Ureter (tissue), 1 donor: ENCODE measurements at regions not wholly inside any gene's neighbourhood (a gene's known extent, or its start where the extent isn't known, plus 50 kb on each side); places are given as distances from the start of the nearest gene placed in this dataset.

Experiments used
- DNase-seq: peaks from one replicate; pipeline ENCODE4 v3.0.0-alpha.2; 2020; ENCODE audit warnings: low spot score
- donor health status: DM: yes; HTN: yes; CAD: no.

DNA sequence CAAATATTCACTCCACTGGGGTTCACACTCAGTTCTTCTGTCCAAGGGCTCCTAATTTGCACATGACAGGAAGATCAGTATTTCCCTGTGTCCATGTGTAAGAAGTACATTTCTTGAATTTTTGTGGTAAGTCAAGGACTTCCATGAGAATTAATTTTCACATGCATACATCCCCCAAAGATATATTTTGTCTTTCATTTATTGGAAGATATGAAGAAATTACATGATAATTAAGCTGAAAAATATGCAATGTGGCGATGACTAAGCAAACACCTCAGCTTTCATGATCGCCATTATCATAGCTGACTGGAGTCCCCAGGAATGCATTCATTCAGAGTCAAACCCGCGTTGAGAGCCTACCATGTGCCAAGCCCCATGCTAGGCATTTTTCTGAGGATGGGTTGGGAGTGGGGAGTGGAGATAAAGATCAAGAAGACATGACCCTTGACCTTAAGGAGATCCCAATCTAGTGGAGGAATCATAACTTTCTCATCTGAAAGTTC, 104.6 kb upstream of the F3 start:
- DNase-seq, result no peak

DNA sequence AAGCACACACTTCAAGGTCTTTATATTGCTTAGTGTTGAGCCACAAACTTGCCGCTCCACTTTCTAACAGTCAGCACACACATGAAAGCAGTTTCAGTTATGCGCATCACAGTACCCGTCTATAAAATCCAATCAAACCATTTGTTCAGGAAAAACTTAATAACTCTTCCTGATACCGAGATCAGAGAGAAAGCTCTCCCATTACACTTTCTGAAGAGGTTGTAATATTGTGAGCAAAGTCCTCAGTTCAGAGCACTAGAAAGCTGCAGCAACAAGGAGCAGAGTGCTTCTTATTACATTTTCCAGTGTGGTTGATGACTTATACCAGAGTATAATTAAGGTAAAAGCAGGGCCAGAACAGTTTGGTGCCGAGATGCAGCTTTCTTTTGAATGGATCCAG, 102.8 kb upstream of the F3 start:
- DNase-seq, result no peak

DNA sequence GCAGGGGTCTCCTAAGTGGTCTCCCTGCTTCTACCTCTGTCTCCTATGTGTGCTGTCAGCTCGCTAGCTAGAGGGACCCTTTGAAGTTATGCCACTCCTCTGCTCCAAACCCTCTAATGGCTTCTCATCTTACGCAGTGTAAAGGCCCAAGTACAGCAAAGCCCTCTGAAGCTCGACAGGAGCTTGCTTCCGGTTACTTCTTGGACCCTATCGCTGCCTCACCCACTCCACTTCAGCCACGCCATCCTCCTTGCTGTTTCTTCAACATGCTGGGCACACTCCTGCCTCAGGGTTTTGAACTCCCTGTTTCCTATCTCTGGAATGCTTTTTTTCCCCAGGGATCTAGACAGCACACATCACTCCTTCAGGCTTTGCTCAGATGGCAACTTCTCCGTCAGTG, 102.3 kb upstream of the F3 start:
- no peak for DNase-seq

DNA sequence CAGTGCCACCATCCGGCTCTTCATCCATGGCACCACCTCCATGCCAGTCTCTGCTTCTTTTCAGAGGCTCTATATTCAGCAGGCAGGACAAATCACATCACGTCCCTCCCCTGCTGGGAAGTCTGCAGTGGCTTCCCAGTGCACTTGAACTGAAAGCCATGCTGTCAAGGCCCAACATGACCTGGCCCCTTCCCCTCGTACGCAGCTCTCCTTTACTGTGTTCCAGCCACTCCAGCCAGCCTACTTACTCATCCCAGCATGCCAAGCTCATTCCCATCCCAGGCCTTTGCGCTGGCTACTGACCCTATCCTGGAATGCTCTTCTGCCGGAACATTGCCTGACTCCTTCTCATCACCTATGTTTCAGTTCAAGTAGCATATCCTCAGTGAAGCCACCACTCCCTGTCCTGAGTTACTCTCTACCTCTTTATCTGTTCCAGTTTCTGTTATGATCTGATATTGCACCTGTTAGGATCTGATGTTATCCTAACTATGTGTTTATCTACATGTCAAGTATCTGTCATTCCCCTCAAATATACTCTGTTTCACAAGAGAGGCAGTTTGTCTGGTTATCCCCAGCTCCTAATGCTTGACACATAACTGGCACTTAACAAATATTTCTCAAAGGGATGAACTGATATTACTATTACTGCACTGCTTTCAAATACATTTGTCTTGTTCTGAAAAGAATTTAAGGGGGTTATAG, 101.2 kb upstream of the F3 start:
- DNase-seq, result no peak

DNA sequence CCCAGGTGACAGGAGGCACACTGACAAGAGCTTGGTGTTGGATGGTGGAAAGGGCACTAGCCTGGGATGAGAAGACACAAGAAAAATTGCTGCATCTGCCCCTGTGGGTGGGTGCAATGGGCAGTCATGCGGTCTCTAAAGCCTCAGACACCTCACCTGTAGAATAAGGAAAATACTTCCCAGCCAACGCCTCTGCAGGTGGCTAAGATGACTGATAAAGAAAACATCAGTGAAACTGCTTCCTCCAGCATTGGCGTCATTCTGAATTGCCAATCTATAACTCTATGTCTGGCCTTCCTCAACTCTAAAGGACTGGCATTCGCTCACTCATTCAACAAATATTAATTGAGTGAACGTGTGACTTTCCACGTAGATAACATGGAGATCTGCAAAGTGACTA, 100.4 kb upstream of the F3 start:
- no peak for DNase-seq

DNA sequence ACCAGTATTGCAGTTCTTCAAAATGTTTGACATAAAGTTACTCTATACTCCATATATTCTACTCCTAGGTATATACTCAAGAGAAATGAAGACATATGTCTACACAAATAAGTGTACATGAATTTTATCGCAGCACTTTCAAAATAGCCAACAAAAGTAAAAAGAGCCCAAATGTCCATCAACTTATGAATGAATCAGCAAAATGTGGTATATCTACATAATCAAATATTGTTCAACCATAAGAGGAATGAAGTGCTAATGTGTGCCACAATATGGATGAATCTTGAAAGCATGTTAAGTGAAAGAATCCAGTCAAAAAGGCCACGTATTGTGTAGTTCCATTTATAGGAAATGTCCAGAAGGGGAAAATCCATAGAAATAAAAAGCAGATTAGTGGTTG, 98.6 kb upstream of the F3 start:
- no peak for DNase-seq

DNA sequence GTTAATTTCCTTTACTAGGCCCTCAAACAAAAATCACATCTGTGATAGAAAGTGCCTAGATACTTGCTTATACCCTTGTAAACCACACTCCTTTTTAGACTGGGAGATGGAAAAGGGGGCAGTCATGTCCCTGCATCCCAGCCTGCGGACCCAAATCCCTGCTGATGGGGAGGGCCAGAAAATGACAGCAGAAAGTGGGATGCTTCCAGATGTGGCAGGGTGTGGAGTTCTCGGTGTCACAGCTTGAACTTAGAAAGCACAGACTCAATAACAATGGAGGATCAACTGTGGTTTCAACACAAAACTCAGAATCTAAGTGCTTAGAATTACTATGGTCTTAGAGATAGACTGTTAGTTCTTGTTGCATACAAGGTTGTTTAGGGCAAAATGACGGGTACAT, 95.6 kb upstream of the F3 start:
- DNase-seq, result no peak

DNA sequence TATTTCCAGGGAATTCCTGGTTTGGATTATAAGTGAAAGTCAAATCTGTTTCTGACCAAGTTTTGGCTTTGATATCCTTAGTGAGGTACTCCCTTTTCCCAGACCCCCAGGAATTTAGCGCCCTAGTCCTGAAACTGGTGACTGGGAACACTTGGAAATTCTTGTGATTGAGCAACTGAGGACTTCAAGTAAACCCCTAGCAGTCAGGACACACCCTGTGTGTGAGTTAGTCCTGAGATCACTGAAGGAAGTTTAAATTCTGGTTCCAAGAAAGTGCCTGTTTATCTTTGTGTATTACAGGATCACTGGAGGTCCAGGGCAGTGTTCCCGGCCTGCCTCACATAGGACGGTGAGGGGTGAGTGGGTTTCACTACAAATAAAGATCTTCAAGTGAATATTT, 95.1 kb upstream of the F3 start:
- DNase-seq, result no peak

DNA sequence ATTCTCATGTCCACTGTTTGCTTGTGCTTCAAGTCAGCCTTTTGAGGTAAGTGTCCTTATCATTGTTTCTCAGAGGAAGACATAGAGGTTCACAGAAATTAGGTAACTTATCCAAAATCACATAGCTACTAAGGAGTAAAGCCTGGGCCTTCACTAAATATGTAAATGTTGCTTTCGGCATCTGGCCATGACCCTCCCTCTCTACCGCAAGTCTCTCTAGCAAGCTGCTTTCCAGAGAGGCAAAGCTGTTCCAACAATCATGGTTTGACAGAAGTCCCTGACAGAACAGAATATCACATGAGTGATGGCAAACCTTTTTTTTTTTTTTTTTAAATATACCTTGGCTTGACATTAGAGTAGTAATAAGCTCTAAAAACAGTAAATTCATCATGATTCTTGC, 94.5 kb upstream of the F3 start:
- no peak for DNase-seq

DNA sequence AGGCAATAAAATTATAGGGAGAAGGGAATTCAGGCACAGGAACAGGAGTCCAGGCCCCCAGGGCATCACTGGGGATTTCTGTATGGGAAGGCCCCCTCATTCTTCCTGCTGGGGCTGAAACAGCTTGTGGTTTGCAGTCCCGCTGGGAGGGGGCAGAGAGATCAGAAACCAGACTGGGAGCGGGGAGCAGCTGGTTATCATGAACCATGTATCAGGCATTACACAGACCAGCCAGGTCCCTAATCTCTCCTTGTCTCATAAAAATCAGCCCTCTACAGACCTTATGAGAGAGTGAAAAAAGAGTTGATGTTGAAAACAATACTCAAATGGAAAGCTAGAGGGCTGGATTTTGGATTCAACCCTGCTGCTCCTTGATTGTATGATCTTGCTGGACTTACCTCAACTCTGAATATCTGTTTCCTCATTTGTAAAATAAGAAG, 93.4 kb upstream of the F3 start:
- DNase-seq, result no peak

DNA sequence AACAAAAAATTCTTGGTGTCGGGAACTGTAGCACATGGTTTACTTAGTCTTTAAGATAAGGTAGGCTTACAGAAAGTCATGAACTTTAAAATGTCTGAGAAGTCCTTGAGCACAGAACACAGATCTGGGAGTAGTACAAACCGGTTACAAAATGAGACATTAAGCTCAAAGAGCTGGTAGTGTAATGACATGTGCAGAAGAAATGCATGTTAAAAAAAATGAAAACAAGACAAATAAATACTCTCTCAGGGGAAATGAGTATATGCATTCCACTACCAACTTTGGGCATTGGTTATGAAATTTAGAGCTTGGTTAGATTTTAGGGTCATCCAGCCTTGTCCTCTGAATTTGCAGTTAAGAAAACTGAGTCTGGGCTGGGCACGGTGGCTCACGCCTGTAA, 91.5 kb upstream of the F3 start:
- DNase-seq, result no peak

DNA sequence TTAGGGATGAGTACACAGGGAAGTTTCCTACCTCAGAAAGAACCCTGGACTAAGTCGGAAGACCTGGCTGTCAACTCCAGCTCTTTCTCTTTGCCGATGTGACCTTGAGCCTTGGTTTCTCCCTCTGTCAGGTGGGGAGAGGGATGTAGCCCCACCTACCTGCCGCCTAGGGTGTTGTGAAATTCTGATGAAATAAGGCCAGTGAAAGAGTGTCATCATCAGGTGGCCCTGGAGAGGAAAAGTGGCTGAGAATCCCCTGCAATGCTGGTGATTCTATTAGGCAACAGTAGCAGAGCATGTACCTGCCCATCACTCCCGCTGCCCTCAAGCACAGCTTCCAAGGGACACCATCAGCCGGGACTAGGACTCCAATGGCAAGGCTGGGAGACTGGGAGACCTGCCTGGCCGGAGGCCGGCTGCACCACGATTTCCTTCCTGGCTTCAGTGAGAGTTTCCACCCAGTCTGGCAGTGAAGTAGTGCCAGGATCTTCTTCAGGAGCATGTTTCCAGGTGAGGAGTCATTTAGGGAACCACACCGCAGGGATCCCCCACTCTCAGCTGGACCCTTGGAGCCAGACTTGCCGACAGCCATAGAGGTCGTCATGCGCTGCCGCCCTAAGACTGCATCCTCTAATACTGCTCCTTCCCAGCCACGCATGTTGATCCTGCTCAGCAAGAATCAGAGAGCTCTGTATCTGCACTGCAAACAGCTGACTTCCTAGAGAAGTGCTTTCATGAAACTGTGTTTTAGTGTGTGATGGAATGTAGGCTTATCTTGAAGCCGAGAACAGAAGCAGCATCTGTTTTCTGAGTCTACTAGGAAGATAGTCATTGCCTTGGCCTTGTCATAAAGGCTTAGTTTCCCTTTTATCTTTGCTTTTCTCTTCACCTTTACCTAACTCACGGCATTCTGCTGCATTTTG, 88.0 kb upstream of the F3 start:
- DNase-seq, result no peak

DNA sequence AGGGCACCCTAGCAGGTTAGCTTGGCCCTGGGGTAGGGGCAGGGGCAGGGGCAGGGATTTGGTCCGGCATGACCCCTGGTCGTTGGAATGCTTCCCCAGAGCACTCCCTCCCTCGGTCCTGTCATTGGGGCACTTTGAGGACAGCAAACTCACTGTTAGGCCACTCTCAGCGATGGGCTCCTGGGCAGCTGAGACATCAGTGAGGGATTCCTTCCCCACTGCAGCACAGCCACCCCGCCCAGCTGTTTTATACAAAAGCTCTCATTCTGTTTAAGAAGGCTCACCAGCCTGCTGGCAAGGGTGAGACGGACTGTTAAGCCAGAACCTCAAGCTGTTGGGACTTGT, 86.9 kb upstream of the F3 start:
- no peak for DNase-seq

DNA sequence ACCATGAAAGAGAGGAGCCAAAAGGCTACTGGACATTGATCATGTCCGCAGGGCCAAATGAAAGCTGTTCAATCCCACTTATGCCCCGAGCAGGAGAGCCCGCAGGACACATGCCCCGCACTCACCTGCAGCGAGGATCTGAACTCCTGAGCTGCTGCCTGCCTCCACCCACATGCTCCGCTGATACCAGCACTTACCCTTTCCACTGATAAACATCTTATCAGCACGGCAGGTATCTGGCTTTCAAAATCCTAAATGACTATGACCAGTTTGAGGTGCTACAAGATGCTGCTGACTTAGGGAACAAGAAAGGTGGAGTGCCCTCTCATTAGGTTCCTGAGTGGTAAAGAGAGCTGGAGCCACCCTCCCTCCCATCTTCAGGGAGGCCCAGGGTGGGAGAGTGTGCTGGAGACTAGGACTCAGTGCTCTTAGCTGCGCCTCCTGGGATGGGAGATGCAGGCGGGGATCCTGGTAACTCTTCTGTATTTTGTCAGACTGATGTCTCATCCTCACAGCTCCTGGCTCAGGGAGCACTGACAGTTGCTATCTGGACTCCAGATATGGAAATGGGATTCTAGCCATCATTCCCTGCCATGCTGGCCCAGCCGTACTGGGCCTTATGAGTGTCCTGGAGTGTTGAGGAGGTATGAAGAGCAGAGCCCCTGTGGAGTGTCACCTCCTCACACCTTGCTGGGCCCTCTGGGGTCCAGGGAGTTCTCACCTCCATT, 86.4 kb upstream of the F3 start:
- no peak for DNase-seq

DNA sequence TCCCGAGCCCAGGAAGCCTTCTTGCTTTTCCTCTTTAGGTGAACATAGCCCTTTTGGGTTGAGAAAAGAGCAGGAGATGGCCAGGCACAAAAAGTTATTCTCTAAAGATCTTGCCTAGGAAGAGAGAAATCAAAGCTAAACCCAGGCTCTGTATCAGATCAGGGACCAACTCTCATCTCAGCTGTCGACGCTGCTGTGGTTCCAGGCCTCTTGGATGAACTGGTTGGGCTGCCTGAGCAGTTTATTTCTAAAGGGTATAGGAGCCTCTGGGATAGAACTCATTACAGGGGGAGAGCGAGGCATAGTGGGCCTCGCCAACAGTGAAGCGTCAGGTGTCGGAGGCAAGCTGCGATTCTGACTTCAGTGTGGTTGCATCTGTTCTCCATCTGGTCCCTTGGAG, 82.6 kb upstream of the F3 start:
- no peak for DNase-seq

DNA sequence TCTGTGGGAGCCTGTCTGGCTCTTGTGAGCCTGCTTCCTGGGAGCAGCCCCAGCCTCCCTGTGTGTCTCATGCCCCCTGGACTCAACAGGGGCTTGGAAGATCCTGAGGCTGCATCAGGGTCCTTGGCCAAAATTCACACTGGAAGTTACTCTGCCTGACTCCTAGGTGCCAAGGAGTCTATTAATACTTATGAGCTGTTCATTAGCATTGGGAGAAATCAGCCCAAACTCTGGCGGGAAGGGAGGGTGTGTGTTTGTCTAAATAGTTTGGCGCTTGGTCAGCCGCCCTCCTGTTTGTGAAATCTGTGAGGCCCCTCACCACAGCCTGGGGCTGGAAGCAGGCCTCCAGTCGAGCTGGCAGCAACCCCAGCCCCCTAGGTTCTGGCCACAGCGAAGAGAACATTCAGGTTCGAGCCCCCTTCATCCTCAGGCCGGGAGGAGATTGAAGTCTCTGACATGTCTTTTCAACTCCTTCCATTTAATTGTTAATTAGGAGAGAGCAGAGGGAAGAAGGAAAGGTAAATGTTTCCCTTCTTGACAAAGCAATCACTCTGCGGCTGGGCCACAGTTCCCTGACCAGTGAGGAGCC, 82.1 kb upstream of the F3 start:
- no peak for DNase-seq

DNA sequence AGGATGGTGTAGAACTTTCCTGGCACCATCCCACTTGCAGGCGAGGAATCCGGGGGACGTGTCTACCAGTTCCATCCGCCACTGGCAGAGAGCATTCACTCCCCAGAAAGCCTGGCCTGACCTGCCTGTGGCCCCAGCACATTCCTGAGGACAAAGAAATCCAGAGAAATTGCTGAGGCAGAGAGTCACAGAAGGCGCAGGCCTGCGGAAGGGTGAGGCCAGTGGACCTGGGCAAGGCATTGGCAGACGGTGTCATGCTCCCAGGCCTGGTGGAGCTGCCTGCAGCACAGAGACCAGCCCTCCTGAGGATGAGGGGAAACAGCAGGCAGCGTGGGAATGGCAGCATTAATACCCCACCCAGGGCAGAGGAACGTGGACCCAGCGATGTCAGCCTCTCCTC, 81.2 kb upstream of the F3 start:
- DNase-seq, result no peak

DNA sequence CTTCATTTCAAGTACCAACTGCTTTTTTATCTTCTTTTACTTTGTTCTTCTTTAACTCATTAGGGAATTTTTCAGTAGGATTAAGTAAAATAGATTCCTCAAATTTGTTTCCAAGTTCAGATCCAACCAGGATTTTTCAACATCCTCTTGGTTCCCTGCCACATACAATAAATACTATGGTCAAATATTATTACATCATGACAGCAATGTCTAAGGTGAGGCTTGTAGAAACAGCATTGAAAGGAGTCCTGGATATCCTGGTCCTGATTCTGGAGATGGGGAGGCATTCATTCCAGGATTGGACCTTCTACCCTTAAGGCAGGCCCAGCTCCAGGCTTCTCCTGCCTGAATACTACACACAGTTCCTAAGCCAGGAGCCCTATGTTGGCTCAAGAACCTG, 80.2 kb upstream of the F3 start:
- no peak for DNase-seq

DNA sequence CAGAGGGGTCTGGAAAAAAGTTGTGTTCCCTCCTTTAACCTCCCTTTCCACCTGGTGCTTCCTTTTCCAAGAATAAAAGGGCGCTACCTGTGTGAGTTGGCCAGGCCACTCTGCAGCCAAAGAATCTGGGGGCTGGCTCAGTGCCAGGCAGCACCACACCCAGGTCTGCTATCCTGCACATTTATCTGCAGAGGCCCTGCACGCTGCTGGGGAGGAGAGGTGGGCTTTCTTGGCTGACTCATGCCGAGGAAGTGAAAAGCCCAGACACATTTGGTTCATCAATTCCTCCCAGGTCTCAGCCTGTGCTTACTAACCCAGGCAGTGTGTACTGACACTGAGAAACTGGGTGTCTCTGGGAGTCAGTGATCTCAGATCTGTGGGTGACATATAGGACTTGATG, 79.8 kb upstream of the F3 start:
- DNase-seq, result peak; percentile 71

DNA sequence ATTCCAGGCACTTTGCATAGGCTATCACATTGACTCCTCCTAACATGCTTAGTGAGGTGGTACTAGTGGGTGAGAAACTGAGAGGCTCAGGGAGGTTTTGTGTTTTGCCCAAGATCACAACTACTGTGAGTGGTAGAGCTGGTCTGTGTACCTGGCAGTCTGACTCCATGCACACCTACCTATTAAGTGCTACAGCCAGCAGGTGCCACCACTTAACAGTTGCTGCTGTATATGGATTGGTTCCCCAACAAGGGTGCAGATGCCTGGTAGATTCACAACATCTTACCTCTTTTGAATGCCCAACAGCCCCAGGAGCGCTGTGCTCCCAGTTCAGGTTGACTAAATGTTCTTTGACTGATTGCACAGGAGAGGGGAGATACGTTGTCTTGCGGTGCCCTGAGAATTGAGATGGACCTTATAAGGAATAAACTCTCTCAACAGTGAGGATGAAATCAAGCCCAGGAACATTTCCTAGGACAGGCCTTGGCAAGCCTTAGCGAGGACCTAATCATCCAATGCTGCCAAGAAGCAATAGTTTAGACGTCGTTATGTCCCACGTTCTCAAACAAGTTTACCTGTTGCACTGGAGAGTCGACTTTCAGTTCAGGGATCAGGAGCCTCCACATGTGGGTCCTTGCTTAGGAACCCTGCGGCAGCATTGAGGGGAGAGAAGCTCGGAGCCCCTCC, 78.9 kb upstream of the F3 start:
- DNase-seq, result no peak

DNA sequence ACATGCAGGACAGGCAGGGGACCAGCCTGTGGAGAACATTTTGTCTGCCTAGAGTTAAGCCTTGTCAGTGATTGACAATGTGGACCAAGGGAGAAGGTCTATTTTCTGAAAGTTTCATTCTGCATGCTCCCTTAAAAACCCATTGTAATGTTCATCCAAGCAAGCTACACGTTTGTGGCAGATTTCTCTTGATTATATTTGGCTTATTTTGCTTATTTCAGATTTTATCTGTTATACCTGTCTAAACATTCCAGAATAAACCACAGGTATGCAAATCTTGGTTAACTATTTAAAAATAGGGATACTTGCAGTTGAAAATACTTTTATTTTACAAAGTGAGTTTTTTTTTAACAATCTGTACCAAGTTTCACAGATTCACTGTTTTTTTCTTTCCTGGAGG, 78.2 kb upstream of the F3 start:
- DNase-seq, result no peak
